ENCODE measurements at regions not wholly inside any gene's neighbourhood (a gene's known extent, or its start where the extent isn't known, plus 50 kb on each side); places are given as distances from the start of the nearest gene placed in this dataset.

DNA sequence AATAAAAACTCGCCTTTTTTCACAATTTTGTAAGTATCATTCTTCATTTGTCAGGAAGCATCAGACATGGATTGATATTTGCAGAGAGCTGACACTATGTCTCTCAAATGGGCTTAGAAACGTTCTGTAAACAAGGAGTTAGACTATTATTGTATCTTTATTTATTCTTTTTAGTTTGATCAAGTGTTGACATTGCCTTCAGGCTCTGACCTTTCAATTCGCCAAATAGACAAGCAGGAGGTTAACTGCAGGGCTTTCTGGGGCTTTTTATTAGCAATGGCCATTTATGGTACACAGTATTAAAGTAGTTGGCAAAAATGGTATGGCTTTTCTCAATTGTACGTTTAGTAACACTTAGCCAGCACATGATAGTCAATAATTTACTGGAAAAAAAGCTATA lies 221.7 kb downstream of the ZWINT start:
- Histone ChIP-seq H2AK5ac (ENCODE audit: low read depth, low read length) (no peak overlapping the region), H2BK12ac (ENCODE audit: low read depth, low read length) (no peak overlapping the region), H2BK15ac (ENCODE audit: low read length) (no peak overlapping the region), H4K20me1 (replicated peaks in 1 of 2; ENCODE audit: control insufficient read depth in 1 of 2, insufficient read depth in 2 of 2, low read length in 2 of 2) (no peaks in the 10 kb centered on the region), H3K4me3 (ENCODE audit: extremely low read depth in 1 of 4, insufficient read depth in 2 of 4, low read depth in 3 of 4, low read length in 4 of 4) (no peak overlapping the region), H4K5ac (ENCODE audit: insufficient read length, low read depth, low read length) (no peak overlapping the region), H2BK120ac (replicated peaks; ENCODE audit: low read depth, low read length) (no peak overlapping the region), H2BK5ac (ENCODE audit: low read depth, low read length) (no peak overlapping the region), H3K23ac (ENCODE audit: insufficient read length) (no peak overlapping the region), H2AFZ (ENCODE audit: low read length) (no peak overlapping the region), H4K8ac (ENCODE audit: extremely low read depth, insufficient read depth, low read length) (no peak overlapping the region), H3K79me1 (ENCODE audit: low read depth, low read length) (no peaks in the 10 kb centered on the region), H3K4me1 (replicated peaks in 1 of 4; ENCODE audit: control insufficient read depth in 3 of 4, insufficient read depth in 4 of 4, low read length in 3 of 4) (no peaks in the 10 kb centered on the region), H3K36me3 (ENCODE audit: control insufficient read depth in 2 of 4, insufficient read depth in 4 of 4, low read length in 3 of 4) (no peaks in the 10 kb centered on the region), H3K18ac (ENCODE audit: extremely low read depth, low read length) (no peak overlapping the region), H3K27ac (ENCODE audit: low read depth, low read length) (no peak overlapping the region), H3K23me2 (ENCODE audit: low read depth, low read length) (no peaks in the 10 kb centered on the region), H2BK20ac (ENCODE audit: low read length) (no peak overlapping the region), H3K56ac (replicated peaks; ENCODE audit: insufficient read length, low read depth, low read length) (no peak overlapping the region), H3K9ac (replicated peaks in 1 of 4; ENCODE audit: extremely low read depth in 1 of 4, low read depth in 3 of 4, low read length in 3 of 4) (no peak overlapping the region), H3K4me2 (ENCODE audit: insufficient read depth in 1 of 2, low read depth in 2 of 2, low read length in 2 of 2) (no peak overlapping the region), H4K91ac (replicated peaks; ENCODE audit: insufficient read length, low read length) (no peak overlapping the region), H3K14ac (ENCODE audit: insufficient read length) (no peak overlapping the region), H3K79me2 (ENCODE audit: control insufficient read depth in 1 of 2, insufficient read depth in 2 of 2, low read length in 2 of 2) (no peaks in the 10 kb centered on the region), H3K27me3 (replicated peaks in 1 of 4; ENCODE audit: control insufficient read depth in 3 of 4, extremely low read depth in 1 of 4, insufficient read depth in 3 of 4, low read length in 3 of 4) (no peaks in the 10 kb centered on the region), H3K4ac (replicated peaks; ENCODE audit: insufficient read length, low read depth, low read length) (no peak overlapping the region), H3K9me3 (ENCODE audit: insufficient read depth in 2 of 2, low read depth in 1 of 2, low read length in 1 of 2) (no peaks in the 10 kb centered on the region)
- WGBS, 2 experiments (ENCODE audit: extremely low coverage in 1 of 2, insufficient coverage in 1 of 2, insufficient read length in 1 of 2, insufficient replicate concordance in 2 of 2, low coverage in 1 of 2, low lambda C conversion rate in 2 of 2, missing lambda C conversion rate in 1 of 2), result 85% methylated on average over 4 of the region's 4 CpGs; no CpG with 5 or more reads in 1 of the 2 experiments
- ChIA-PET CTCF (ENCODE audit: partially characterized antibody) (no interaction called here), POLR2A (ENCODE audit: partially characterized antibody) (no interaction called here)
- DNase-seq (ENCODE audit: low read depth in 1 of 2, low spot score in 2 of 2) (no peak), FAIRE-seq (no peak)
- TF ChIP-seq CHD2 (IDR thresholded peaks at IDR 0.05; ENCODE audit: low read length) (no peak), BCL11A (IDR thresholded peaks at IDR 0.05; ENCODE audit: low read depth in 2 of 2, low read length in 2 of 2) (no peak), POLR2A (IDR thresholded peaks at IDR 0.05; ENCODE audit: control extremely low read depth in 1 of 2, low read depth in 2 of 2, low read length in 2 of 2) (no peak), SIRT6 (IDR thresholded peaks at IDR 0.05; ENCODE audit: low read length) (no peak), CBX5 (IDR thresholded peaks at IDR 0.05; ENCODE audit: low read depth, low read length) (no peak), KDM5A (IDR thresholded peaks at IDR 0.05; ENCODE audit: low read length) (no peak), SRF (IDR thresholded peaks at IDR 0.05; ENCODE audit: low read depth, low read length) (no peak), JUN (IDR thresholded peaks at IDR 0.05; ENCODE audit: low read depth, low read length) (no peak), CEBPB (IDR thresholded peaks at IDR 0.05; ENCODE audit: low read depth, low read length) (no peak), HDAC2 (IDR thresholded peaks at IDR 0.05; ENCODE audit: borderline replicate concordance in 1 of 2, low read depth in 2 of 2, low read length in 2 of 2) (no peak)

Data from H1 (cell line).